Smooth muscle cell (in vitro differentiated cells): ENCODE measurements at regions not wholly inside any gene's neighbourhood (a gene's known extent, or its start where the extent isn't known, plus 50 kb on each side); places are given as distances from the start of the nearest gene placed in this dataset.
"Not testable (repeated sequence)": the region's sequence is repeated elsewhere in the genome, so short reads cannot be mapped to it uniquely, and the experiment has no call there.

Source experiments
- DNase-seq: peaks from one replicate; lab custom pipeline; 2025; ENCODE audit not compliant: unreplicated experiment; lab: John Stamatoyannopoulos, UW
- H2AFZ ChIP-seq: fragments of 200-600 bp; sonication (generic); 2 replicates; pipeline ENCODE4 v1.6.0; 2016; ENCODE audit warnings: antibody characterized with exemption, low read depth, mild to moderate bottlenecking
- H3F3A ChIP-seq: fragments of 200-600 bp; sonication (generic); 2 replicates; pipeline ENCODE4 v1.6.0; 2017; ENCODE audit warnings: antibody characterized with exemption, low read depth
- H3K27ac ChIP-seq: fragments of 200-600 bp; sonication (generic); 2 replicates; pipeline ENCODE4 v1.5.1; 2016; ENCODE audit warnings: low read depth, mild to moderate bottlenecking
- H3K27me3 ChIP-seq: fragments of 200-600 bp; sonication (generic); 2 replicates; pipeline ENCODE4 v1.6.1; 2016; ENCODE audit warnings: low read depth, mild to moderate bottlenecking
- H3K36me3 ChIP-seq: fragments of 200-600 bp; sonication (generic); 2 replicates; pipeline ENCODE4 v1.5.1; 2016; ENCODE audit warnings: low read depth
- H3K4me1 ChIP-seq: fragments of 200-600 bp; sonication (generic); 2 replicates; pipeline ENCODE4 v1.5.1; 2016; ENCODE audit warnings: low read depth
- H3K4me2 ChIP-seq: fragments of 200-600 bp; sonication (generic); 2 replicates; pipeline ENCODE4 v1.6.0; 2016; ENCODE audit warnings: mild to moderate bottlenecking
- H3K4me3 ChIP-seq: fragments of 200-600 bp; sonication (generic); 2 replicates; pipeline ENCODE4 v1.5.1; 2016; ENCODE audit warnings: mild to moderate bottlenecking
- H3K79me2 ChIP-seq: fragments of 200-600 bp; sonication (generic); 2 replicates; pipeline ENCODE4 v1.6.0; 2016; ENCODE audit warnings: low read depth, mild to moderate bottlenecking
- H3K9ac ChIP-seq: fragments of 200-600 bp; sonication (generic); 2 replicates; pipeline ENCODE4 v1.6.0; 2016; ENCODE audit warnings: low read depth
- H3K9me3 ChIP-seq: fragments of 200-600 bp; sonication (generic); replicated peaks from 2 replicates; pipeline ENCODE4 v1.5.1; 2016; ENCODE audit warnings: low read depth
- H4K20me1 ChIP-seq: fragments of 200-600 bp; sonication (generic); 2 replicates; pipeline ENCODE4 v1.6.0; 2016; ENCODE audit warnings: low read depth
- WGBS: methylation state at CpG from one replicate; pipeline ENCODE4 v1.1.7; 2016; ENCODE audit warnings: low lambda C conversion rate; 5-methylcytosine and 5-hydroxymethylcytosine counted together
- TF ChIP-seq, protein P1 (sequence below): fragments of 200-600 bp; sonication (generic); IDR thresholded peaks from 2 replicates; pipeline ENCODE4 v1.5.1; 2017; ENCODE audit warnings: borderline replicate concordance, mild to moderate bottlenecking, antibody characterized with exemption; ENCODE audit not compliant: insufficient read depth, poor library complexity, severe bottlenecking

DNA sequence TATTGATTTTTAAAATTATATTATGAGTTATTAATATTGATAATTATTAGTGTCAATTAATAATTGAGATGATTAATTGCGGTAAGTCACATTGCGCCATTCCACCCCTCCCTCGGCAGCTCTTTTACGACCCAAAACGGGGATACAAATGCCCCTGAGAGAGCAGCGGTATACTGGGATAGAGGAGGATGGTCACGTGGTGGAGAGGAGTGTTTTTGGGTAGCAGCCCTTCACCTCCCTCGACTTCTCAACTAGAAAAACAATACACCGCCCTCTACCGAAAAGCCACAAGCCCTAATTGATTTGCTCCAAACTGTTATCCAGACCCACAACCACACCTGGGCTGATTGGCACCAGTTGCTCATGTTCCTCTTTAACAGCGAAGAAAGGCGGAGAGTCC lies 71.0 kb downstream of the DAPL1 start:
- not testable (repeated sequence) for H3K9me3 ChIP-seq, H3K9ac ChIP-seq, H4K20me1 ChIP-seq, H3F3A ChIP-seq, H2AFZ ChIP-seq, H3K27me3 ChIP-seq, H3K4me2 ChIP-seq, H3K36me3 ChIP-seq, DNase-seq, H3K79me2 ChIP-seq, H3K27ac ChIP-seq, H3K4me1 ChIP-seq, H3K4me3 ChIP-seq
- WGBS: 94% methylated on average over 12 of the region's 12 CpGs

DNA sequence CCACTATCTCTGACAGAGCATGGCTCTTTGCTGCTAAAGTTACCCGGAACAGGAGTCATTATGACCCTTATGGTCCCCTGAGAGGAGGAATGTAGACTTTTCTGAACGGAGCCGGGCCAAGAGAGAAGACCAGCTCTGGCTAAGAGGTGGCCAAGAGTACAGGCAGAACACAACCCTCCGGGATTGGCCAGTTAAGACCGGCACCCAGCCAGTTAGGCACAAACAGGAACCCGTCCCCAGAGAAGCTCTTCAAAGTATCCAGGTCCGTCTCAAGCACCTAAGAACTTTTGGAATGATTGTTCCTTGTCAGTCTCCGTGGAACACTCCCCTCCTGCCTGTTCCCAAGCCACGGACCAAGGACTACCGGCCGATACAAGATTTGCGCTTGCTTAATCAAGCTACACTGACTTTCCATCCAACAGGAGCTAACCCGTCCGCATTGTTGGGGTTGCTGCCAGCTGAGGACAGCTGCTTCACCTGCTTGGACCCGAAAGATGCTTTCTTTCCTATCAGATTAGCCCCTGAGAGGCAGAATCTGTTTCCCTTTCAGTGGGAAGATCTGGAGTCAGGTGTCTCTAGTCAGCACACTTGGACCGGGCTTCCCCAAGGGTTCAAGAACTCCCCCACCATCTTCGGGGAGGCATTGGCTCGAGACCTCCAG lies 72.5 kb downstream of the DAPL1 start:
- not testable (repeated sequence) for H3F3A ChIP-seq, H3K9ac ChIP-seq, DNase-seq, H3K4me3 ChIP-seq, H2AFZ ChIP-seq, H4K20me1 ChIP-seq, H3K4me1 ChIP-seq, H3K27me3 ChIP-seq, H3K27ac ChIP-seq, H3K79me2 ChIP-seq, H3K36me3 ChIP-seq, H3K9me3 ChIP-seq, H3K4me2 ChIP-seq
- WGBS: 96% methylated on average over 18 of the region's 18 CpGs

DNA sequence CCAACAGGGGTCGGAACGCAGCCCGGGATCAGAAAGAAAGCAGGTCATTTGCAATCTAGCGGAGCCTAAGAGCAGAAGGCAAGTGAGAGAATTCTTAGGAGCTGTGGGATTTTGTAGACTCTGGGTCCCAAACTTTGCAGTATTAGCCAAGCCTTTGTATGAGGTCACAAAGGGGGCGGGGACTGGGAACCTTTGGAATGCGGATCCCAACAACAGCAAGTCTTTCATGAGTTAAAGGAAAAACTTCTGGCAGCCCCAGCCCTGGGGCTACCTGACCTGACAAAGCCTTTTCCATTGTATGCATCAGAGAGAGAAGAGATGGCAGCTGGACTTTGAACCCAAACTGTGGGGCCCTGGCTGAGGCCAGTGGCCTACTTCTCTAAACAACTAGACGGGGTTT lies 73.3 kb downstream of the DAPL1 start:
- not testable (repeated sequence) for H2AFZ ChIP-seq, DNase-seq

DNA sequence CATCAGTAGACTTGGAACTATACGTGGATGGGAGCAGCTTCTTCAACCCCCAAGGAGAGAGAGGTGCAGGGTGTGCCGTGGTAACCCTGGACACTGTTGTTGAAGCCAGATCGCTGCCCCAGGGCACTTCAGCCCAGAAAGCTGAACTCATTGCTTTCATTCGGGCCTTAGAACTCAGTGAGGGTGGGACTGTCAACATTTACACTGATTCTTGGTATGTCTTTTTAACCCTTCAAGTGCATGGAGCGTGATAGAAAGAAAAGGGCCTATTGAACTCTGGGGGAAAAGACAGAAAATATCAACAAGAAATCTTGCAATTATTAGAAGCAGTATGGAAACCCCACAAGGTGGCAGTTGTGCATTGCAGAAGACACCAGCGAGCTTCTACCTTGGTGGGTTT lies 74.0 kb downstream of the DAPL1 start:
- not testable (repeated sequence) for H3K9ac ChIP-seq, H3K79me2 ChIP-seq, H3F3A ChIP-seq, DNase-seq, H3K27ac ChIP-seq, H3K4me2 ChIP-seq, H3K4me1 ChIP-seq, H3K27me3 ChIP-seq, H3K36me3 ChIP-seq, H2AFZ ChIP-seq, H4K20me1 ChIP-seq, H3K4me3 ChIP-seq, H3K9me3 ChIP-seq
- WGBS: 60% methylated on average over 6 of the region's 6 CpGs

More for the DNA sequence above, 73.3 kb downstream of the DAPL1 start:
- H3K4me1 ChIP-seq, H3K27me3 ChIP-seq, H3K9me3 ChIP-seq, H4K20me1 ChIP-seq, H3K9ac ChIP-seq, H3K4me3 ChIP-seq, H3K36me3 ChIP-seq, H3K4me2 ChIP-seq, H3F3A ChIP-seq, H3K79me2 ChIP-seq, H3K27ac ChIP-seq: not testable (repeated sequence)
- 72% methylated on average over 7 of the region's 7 CpGs for WGBS

DNA sequence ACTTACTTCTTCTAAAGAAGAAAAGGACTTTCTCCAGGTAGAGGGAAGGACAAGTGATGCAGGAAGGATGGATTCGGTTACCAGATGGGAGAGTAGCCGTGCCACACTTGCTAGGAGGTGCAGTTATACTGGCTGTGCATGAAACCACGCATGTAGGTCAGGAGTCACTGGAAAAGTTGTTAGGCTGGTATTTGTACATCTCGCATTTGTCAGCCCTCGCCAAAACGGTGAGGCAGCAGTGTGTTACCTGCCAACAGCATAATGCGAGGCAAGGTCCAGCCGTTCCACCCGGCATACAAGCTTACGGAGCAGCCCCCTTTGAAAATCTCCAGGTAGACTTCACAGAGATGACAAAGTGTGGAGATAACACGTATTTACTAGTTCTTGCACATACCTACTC lies 74.5 kb downstream of the DAPL1 start:
- not testable (repeated sequence) for H3K9me3 ChIP-seq, H3K4me1 ChIP-seq, H4K20me1 ChIP-seq, H3K4me3 ChIP-seq, H2AFZ ChIP-seq, H3K36me3 ChIP-seq, H3F3A ChIP-seq, H3K9ac ChIP-seq, H3K79me2 ChIP-seq, H3K27ac ChIP-seq, H3K27me3 ChIP-seq, DNase-seq, H3K4me2 ChIP-seq
- WGBS: 72% methylated on average over 11 of the region's 11 CpGs

DNA sequence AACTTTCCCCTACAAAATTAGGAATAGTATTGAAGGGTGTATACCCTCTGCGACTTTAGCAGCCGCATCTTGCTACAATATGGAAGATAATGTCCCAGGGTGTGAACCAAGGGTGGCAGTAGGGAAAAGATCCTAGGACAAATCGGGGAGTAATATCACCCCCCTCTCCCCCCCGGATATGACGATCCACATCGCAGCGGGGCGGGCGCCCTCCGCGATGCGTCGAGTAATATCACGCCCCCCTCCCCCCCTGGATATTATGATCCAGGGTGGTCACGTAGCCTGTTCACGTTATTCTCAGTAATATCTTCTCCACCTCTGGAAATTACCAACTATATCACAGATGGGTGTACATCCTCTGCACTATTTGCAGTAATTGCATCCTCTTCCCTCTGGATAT lies 82.9 kb downstream of the DAPL1 start:
- 93% methylated on average over 15 of the region's 16 CpGs for WGBS
- H2AFZ ChIP-seq: no peak overlapping the region
- DNase-seq: no peak

More for the DNA sequence above, 82.9 kb downstream of the DAPL1 start:
- Histone ChIP-seq H3K4me1 (no peaks in the 10 kb centered on the region), H3K4me2 (no peak overlapping the region), H3K27me3 (no peaks in the 10 kb centered on the region), H3K9me3 (no peaks in the 10 kb centered on the region), H3K4me3 (no peak overlapping the region), H3K27ac (no peak overlapping the region), H3K9ac (no peak overlapping the region), H3F3A (no peaks in the 10 kb centered on the region), H4K20me1 (no peaks in the 10 kb centered on the region), H3K79me2 (no peaks in the 10 kb centered on the region), H3K36me3 (no peaks in the 10 kb centered on the region)
- TF ChIP-seq, protein P1, sequence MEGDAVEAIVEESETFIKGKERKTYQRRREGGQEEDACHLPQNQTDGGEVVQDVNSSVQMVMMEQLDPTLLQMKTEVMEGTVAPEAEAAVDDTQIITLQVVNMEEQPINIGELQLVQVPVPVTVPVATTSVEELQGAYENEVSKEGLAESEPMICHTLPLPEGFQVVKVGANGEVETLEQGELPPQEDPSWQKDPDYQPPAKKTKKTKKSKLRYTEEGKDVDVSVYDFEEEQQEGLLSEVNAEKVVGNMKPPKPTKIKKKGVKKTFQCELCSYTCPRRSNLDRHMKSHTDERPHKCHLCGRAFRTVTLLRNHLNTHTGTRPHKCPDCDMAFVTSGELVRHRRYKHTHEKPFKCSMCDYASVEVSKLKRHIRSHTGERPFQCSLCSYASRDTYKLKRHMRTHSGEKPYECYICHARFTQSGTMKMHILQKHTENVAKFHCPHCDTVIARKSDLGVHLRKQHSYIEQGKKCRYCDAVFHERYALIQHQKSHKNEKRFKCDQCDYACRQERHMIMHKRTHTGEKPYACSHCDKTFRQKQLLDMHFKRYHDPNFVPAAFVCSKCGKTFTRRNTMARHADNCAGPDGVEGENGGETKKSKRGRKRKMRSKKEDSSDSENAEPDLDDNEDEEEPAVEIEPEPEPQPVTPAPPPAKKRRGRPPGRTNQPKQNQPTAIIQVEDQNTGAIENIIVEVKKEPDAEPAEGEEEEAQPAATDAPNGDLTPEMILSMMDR: no peak
